NCI-H345 treated with DMSO at 0.1 percent for 48 hours (cell line): ENCODE measurements at regions not wholly inside any gene's neighbourhood (a gene's known extent, or its start where the extent isn't known, plus 50 kb on each side); places are given as distances from the start of the nearest gene placed in this dataset.

ENCODE experiments used
- DNase-seq: peaks from one replicate; lab custom pipeline; 2025; ENCODE audit not compliant: unreplicated experiment; lab: John Stamatoyannopoulos, UW

GRCh38 chr20:7829031-7829430 is 111.2 kb downstream of the HAO1 start:
- no peak for DNase-seq

DNA sequence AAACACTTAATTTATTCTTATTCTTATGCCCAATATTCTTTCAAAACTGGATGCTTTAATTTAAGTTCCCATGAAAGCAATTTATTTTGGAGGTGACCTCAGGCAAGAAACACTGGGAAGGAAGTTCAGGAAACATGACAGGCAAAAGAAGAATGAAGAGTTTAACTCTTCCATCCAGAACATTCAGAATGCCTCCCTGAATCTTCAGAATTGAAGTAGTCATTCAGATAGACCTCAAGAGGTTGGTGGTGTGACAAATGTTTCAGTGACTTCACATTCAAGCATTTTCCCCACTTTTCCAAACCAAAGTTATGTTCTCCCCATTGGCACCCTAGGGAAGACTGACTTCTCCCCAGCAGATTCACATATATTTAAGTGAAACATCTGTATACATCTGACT is 110.5 kb downstream of the HAO1 start:
- no peak for DNase-seq
